ENCODE measurements at regions not wholly inside any gene's neighbourhood (a gene's known extent, or its start where the extent isn't known, plus 50 kb on each side); places are given as distances from the start of the nearest gene placed in this dataset.

DNA sequence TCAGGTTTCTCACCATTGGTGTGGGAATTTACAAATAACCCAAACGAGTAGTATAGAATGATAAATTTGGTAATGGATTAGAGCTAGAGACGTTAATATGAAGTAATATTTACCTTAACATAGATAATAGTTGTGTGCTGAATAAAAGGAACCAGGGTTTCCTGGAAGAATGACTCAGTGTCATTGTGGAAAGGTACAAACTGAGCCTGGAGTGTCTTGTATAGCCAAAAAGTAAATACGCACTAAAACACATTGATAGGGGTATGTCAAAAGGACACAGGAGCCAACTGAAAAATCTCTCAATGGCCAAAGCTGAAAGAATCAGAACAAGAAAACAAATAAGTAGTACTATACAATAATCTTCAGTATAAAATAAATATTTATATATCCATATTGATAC lies 363.5 kb downstream of the SLCO4C1 start:
- Histone ChIP-seq H3K23me2 (ENCODE audit: insufficient read length, low read depth, low read length, poor library complexity, severe bottlenecking) (no peaks in the 10 kb centered on the region), H3K9ac (ENCODE audit: extremely low read depth, insufficient read length, low read length) (no peak overlapping the region), H3K9me3 (ENCODE audit: control insufficient read depth, low read depth, low read length) (no peaks in the 10 kb centered on the region), H3T11ph (ENCODE audit: low read length) (no peak overlapping the region), H2BK120ac (ENCODE audit: low read depth, low read length, poor library complexity, severe bottlenecking) (no peak overlapping the region), H3K27ac (ENCODE audit: insufficient read length, low read depth, low read length) (no peak overlapping the region), H4K8ac (replicated peaks; ENCODE audit: insufficient read length, low read depth, low read length) (no peak overlapping the region), H3K14ac (ENCODE audit: insufficient read depth, low read length) (no peak overlapping the region), H3K4ac (ENCODE audit: low read depth, low read length) (no peak overlapping the region), H2BK15ac (ENCODE audit: low read depth, low read length) (no peak overlapping the region), H3K4me1 (ENCODE audit: insufficient read depth, low read length) (no peaks in the 10 kb centered on the region), H3K79me2 (ENCODE audit: insufficient read depth, low read length) (no peaks in the 10 kb centered on the region), H2BK5ac (ENCODE audit: insufficient read length, low read length) (no peak overlapping the region), H3K4me2 (ENCODE audit: insufficient read depth, insufficient read length, low read length) (no peak overlapping the region), H4K20me1 (ENCODE audit: control insufficient read depth, insufficient read depth, insufficient read length) (no peaks in the 10 kb centered on the region), H2BK20ac (ENCODE audit: low read depth, low read length, poor library complexity, severe bottlenecking) (no peak overlapping the region), H2AFZ (ENCODE audit: low read length) (no peak overlapping the region), H3K23ac (ENCODE audit: insufficient read length, low read depth, low read length) (no peak overlapping the region), H2AK5ac (ENCODE audit: insufficient read length, low read length) (no peak overlapping the region), H3K79me1 (ENCODE audit: insufficient read depth, low read depth, low read length, poor library complexity, severe bottlenecking) (no peaks in the 10 kb centered on the region), H3K18ac (ENCODE audit: insufficient read length, low read depth, low read length) (no peak overlapping the region), H4K91ac (ENCODE audit: insufficient read length, low read depth, low read length) (no peak overlapping the region), H2BK12ac (ENCODE audit: insufficient read length, low read depth, low read length) (no peak overlapping the region), H3K27me3 (ENCODE audit: insufficient read depth, low read length) (no peaks in the 10 kb centered on the region), H4K5ac (ENCODE audit: insufficient read length, low read depth, low read length) (no peak overlapping the region), H3K56ac (ENCODE audit: insufficient read length, low read depth, low read length) (no peak overlapping the region)
- H3K9me3 Mint-ChIP-seq = no peaks in the 10 kb centered on the region
- no CpG with 5 or more reads among the region's 3 CpGs for WGBS (ENCODE audit: extremely low coverage, insufficient read length, low lambda C conversion rate)
- DNase-seq = no peak
- H3K27me3 Mint-ChIP-seq (ENCODE audit: low read depth) = no peaks in the 10 kb centered on the region
- no peaks in the 10 kb centered on the region for H3K36me3 Mint-ChIP-seq (ENCODE audit: insufficient read depth in 1 of 3, low read depth in 3 of 3)
- no peak overlapping the region for H3K4me3 Mint-ChIP-seq
- no peak overlapping the region for H3K27ac Mint-ChIP-seq
- H3K4me1 Mint-ChIP-seq = no peaks in the 10 kb centered on the region
- TF ChIP-seq, protein P1, sequence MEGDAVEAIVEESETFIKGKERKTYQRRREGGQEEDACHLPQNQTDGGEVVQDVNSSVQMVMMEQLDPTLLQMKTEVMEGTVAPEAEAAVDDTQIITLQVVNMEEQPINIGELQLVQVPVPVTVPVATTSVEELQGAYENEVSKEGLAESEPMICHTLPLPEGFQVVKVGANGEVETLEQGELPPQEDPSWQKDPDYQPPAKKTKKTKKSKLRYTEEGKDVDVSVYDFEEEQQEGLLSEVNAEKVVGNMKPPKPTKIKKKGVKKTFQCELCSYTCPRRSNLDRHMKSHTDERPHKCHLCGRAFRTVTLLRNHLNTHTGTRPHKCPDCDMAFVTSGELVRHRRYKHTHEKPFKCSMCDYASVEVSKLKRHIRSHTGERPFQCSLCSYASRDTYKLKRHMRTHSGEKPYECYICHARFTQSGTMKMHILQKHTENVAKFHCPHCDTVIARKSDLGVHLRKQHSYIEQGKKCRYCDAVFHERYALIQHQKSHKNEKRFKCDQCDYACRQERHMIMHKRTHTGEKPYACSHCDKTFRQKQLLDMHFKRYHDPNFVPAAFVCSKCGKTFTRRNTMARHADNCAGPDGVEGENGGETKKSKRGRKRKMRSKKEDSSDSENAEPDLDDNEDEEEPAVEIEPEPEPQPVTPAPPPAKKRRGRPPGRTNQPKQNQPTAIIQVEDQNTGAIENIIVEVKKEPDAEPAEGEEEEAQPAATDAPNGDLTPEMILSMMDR (conservative IDR thresholded peaks at IDR 0.05) = no peak

All from H9 (cell line).